ENCODE measurements at regions not wholly inside any gene's neighbourhood (a gene's known extent, or its start where the extent isn't known, plus 50 kb on each side); places are given as distances from the start of the nearest gene placed in this dataset.

DNA sequence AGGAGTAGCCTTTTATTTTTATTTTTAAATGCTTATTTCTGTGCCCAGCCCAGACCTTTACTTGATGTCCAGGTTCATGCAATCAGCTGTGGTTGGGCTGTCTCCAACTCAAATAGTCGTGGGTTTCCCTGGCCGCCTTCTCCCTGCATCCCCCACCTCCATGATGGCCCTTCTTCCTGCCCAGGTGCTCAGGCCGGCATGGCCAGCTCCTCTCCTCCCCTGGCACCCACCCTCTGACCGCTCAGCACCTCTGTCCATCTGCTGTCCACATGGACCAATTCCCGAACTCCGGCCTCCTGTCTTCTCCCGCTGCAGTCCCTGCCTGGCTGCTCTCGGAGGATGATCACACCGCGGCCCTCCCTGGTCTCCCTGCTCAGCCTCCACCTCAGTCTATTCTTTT, 81.2 kb upstream of the SULF2 start:
- TF ChIP-seq CTCF (IDR thresholded peaks at IDR 0.05; ENCODE audit: low read depth, low read length, poor library complexity, severe bottlenecking) (no peak), EZH2phosphoT487 (IDR thresholded peaks at IDR 0.05; ENCODE audit: borderline replicate concordance, low read length) (no peak)
